ENCODE measurements at regions not wholly inside any gene's neighbourhood (a gene's known extent, or its start where the extent isn't known, plus 50 kb on each side); places are given as distances from the start of the nearest gene placed in this dataset.

GRCh38 chrX:69264158-69264581 lies 98.9 kb upstream of the PJA1 start:
- DNase-seq: no peak

- no peak for DNase-seq
Observed at GRCh38 chrX:69263251-69263820, 98.1 kb upstream of the PJA1 start.

- DNase-seq: no peak
Observed at GRCh38 chrX:69262036-69262936, 97.0 kb upstream of the PJA1 start.

GRCh38 chrX:69260169-69260568 lies 94.9 kb upstream of the PJA1 start:
- DNase-seq: no peak

GRCh38 chrX:69258893-69259292 lies 93.6 kb upstream of the PJA1 start:
- no peak for DNase-seq

- no peak for DNase-seq
Observed at GRCh38 chrX:69257499-69258127, 92.4 kb upstream of the PJA1 start.

GRCh38 chrX:69256291-69256565 lies 91.0 kb upstream of the PJA1 start:
- DNase-seq: no peak

- DNase-seq: no peak
Observed at GRCh38 chrX:69255441-69256290, 90.4 kb upstream of the PJA1 start.

GRCh38 chrX:69253821-69254220 lies 88.6 kb upstream of the PJA1 start:
- DNase-seq: no peak

GRCh38 chrX:69243276-69243675 lies 78.0 kb upstream of the PJA1 start:
- no peak for DNase-seq

- DNase-seq: no peak
Observed at GRCh38 chrX:69238887-69239231, 73.6 kb upstream of the PJA1 start.

- peak; percentile 56 for DNase-seq
Observed at GRCh38 chrX:69238114-69238886, 73.0 kb upstream of the PJA1 start.

- DNase-seq: no peak
Observed at GRCh38 chrX:69237236-69237635, 72.0 kb upstream of the PJA1 start.

GRCh38 chrX:69236641-69237040 lies 71.4 kb upstream of the PJA1 start:
- no peak for DNase-seq

- no peak for DNase-seq
Observed at GRCh38 chrX:69234624-69235023, 69.4 kb upstream of the PJA1 start.

- peak; percentile 25 for DNase-seq
Observed at GRCh38 chrX:69232945-69233344, 67.7 kb upstream of the PJA1 start.

GRCh38 chrX:69231903-69232302 lies 66.7 kb upstream of the PJA1 start:
- no peak for DNase-seq

- DNase-seq: no peak
Observed at GRCh38 chrX:69229436-69229835, 64.2 kb upstream of the PJA1 start.

GRCh38 chrX:69228732-69229131 lies 63.5 kb upstream of the PJA1 start:
- no peak for DNase-seq

GRCh38 chrX:69226459-69227158 lies 61.4 kb upstream of the PJA1 start:
- no peak for DNase-seq

- DNase-seq: peak; percentile 14
Observed at GRCh38 chrX:69222103-69223090, 57.1 kb upstream of the PJA1 start.
